HepG2 (cell line): ENCODE measurements at regions not wholly inside any gene's neighbourhood (a gene's known extent, or its start where the extent isn't known, plus 50 kb on each side); places are given as distances from the start of the nearest gene placed in this dataset.

ENCODE experiments used
- ATAC-seq: fragments of 200-7000 bp; cut with Tn5 transposase; 3 replicates; pipeline ENCODE4 v1.9.1; 2020; ENCODE audit warnings: mild to moderate bottlenecking, moderate library complexity
- BruUV-seq: library from RNA; stranded (reverse); fragments of 400-500 nt; replicated peaks from 2 replicates; lab custom pipeline; 2021; lab: Mats Ljungman, UMichigan
- CTCF ChIA-PET: fragments of 300-600 bp; formaldehyde crosslinking; extraction: SDS; loops from one replicate; lab custom pipeline; 2021; ENCODE audit warnings: low total read pairs, inconsistent platforms, low intra/inter-chr PET ratio; lab: Yijun Ruan, JAX
- POLR2A ChIA-PET: fragments of 350-600 bp; sonication (Branson Sonifier 250); formaldehyde crosslinking; loops from one replicate; lab custom pipeline; 2020; ENCODE audit warnings: antibody characterized with exemption, inconsistent platforms; lab: Yijun Ruan, JAX
- DNase-seq: peaks from one replicate; pipeline ENCODE4 v3.0.0-alpha.2; 2015; ENCODE audit warnings: low spot score
- FAIRE-seq: peaks from 3 replicates; lab custom pipeline; 2011; peaks lifted over from hg19 to GRCh38; lab: Jason Lieb, UNC
- H2AFZ ChIP-seq: one replicate; pipeline ENCODE4 v1.6.1; 2011; ENCODE audit warnings: low read length, inconsistent platforms
- H3K27ac ChIP-seq: fragments of 300-600 bp; 3 replicates; pipeline ENCODE4 v1.8.0; 2011; ENCODE audit warnings: mixed run types, mild to moderate bottlenecking, mixed read lengths, low read length, inconsistent platforms; ENCODE audit not compliant: insufficient read depth; ENCODE audit errors: extremely low read length
- H3K27me3 ChIP-seq, 2 experiments: fragments of 200-600 bp in 1 of 2; 2 replicates in 1 of 2; 3 replicates in 1 of 2; pipeline versions ENCODE4 v1.6.0 to v1.8.0; 2011; ENCODE audit warnings: low read length in 2 of 2, mild to moderate bottlenecking in 2 of 2, moderate library complexity in 2 of 2, inconsistent platforms in 1 of 2; ENCODE audit not compliant: insufficient read depth in 2 of 2, control insufficient read depth in 1 of 2
- H3K36me3 ChIP-seq, 2 experiments: fragments of 200-600 bp in 1 of 2; replicated peaks in 1 of 2; 2 replicates in 1 of 2; 3 replicates in 1 of 2; pipeline versions ENCODE4 v1.5.1 to v1.8.0; 2011; ENCODE audit warnings: low read length in 2 of 2, inconsistent platforms in 1 of 2; ENCODE audit not compliant: insufficient read depth in 2 of 2, control insufficient read depth in 1 of 2
- H3K4me1 ChIP-seq: 2 replicates; pipeline ENCODE4 v1.5.1; 2012; ENCODE audit warnings: low read length, inconsistent platforms; ENCODE audit not compliant: insufficient read depth
- H3K4me2 ChIP-seq: 2 replicates; pipeline ENCODE4 v1.6.0; 2011; ENCODE audit warnings: low read depth, low read length, inconsistent platforms
- H3K4me3 ChIP-seq, 3 experiments: fragments of 200-600 bp in 1 of 3; sonication (generic), shearing (Covaris generic) in 1 of 3; replicated peaks in 1 of 3; 2 replicates each; pipeline ENCODE4 v1.5.1; 2011 to 2016; ENCODE audit warnings: low read length in 3 of 3, inconsistent platforms in 2 of 3, low read depth in 2 of 3, mild to moderate bottlenecking in 2 of 3, control low read depth in 1 of 3, mixed read lengths in 1 of 3; ENCODE audit not compliant: insufficient read depth in 1 of 3
- H3K79me2 ChIP-seq: one replicate; pipeline ENCODE4 v1.6.1; 2011; ENCODE audit warnings: low read length, inconsistent platforms; ENCODE audit not compliant: insufficient read depth
- H3K9ac ChIP-seq: 2 replicates; pipeline ENCODE4 v1.6.0; 2011; ENCODE audit warnings: mild to moderate bottlenecking, low read depth, low read length, inconsistent platforms; ENCODE audit not compliant: insufficient read depth
- H3K9me3 ChIP-seq: 2 replicates; pipeline ENCODE4 v1.5.1; 2012; ENCODE audit warnings: mild to moderate bottlenecking, low read length
- H4K20me1 ChIP-seq: 2 replicates; pipeline ENCODE4 v1.6.0; 2011; ENCODE audit warnings: inconsistent platforms, mild to moderate bottlenecking, low read length, moderate library complexity; ENCODE audit not compliant: insufficient read depth
- AGO2 ChIP-seq: fragments of 200-400 bp; formaldehyde crosslinking; optimal IDR thresholded peaks from 2 replicates; pipeline ENCODE3; 2017; ENCODE audit warnings: mild to moderate bottlenecking, low read depth, low read length, moderate library complexity
- ATF4 ChIP-seq, 2 experiments: fragments of 450-650 bp in 1 of 2; sonication (generic) in 1 of 2; formaldehyde crosslinking; IDR thresholded peaks; 2 replicates each; pipeline versions ENCODE4 v1.5.0 to v1.8.0; 2020 to 2022; ENCODE audit warnings: mild to moderate bottlenecking in 1 of 2, missing genetic modification reagents in 1 of 2
- HNRNPUL1 ChIP-seq: fragments of 200-400 bp; formaldehyde crosslinking; IDR thresholded peaks from 2 replicates; pipeline ENCODE4 v1.6.1; 2017; ENCODE audit warnings: low read depth, mild to moderate bottlenecking, low read length, moderate library complexity
- KAT2B ChIP-seq: fragments of 150-350 bp; IDR thresholded peaks from 2 replicates; pipeline ENCODE4 v1.6.1; 2014; ENCODE audit warnings: low read depth, low read length, borderline replicate concordance
- PITX1 ChIP-seq: sonication (generic); formaldehyde crosslinking; IDR thresholded peaks from 2 replicates; pipeline ENCODE4 v1.5.1; 2020; ENCODE audit warnings: mild to moderate bottlenecking, missing genetic modification reagents
- SIN3B ChIP-seq: fragments of 150-350 bp; IDR thresholded peaks from 2 replicates; pipeline ENCODE4 v1.6.1; 2014; ENCODE audit warnings: low read length
- SNAI1 ChIP-seq: sonication (generic); formaldehyde crosslinking; IDR thresholded peaks from 2 replicates; pipeline ENCODE4 v1.5.0; 2020; ENCODE audit warnings: mild to moderate bottlenecking, missing genetic modification reagents, borderline replicate concordance
- TBX3 ChIP-seq: fragments of 450-650 bp; IDR thresholded peaks from 2 replicates; pipeline ENCODE4 v1.6.1; 2017; ENCODE audit warnings: antibody characterized with exemption, mild to moderate bottlenecking, inconsistent platforms, borderline replicate concordance
- ZFP36 ChIP-seq: fragments of 150-350 bp; IDR thresholded peaks from 2 replicates; pipeline ENCODE4 v1.6.1; 2018; ENCODE audit warnings: borderline replicate concordance, low read length, low read depth; ENCODE audit not compliant: partially characterized antibody
- ZNF280B ChIP-seq: sonication (generic); formaldehyde crosslinking; IDR thresholded peaks from 2 replicates; pipeline ENCODE4 v1.5.0; 2020; ENCODE audit warnings: missing genetic modification reagents, mild to moderate bottlenecking, borderline replicate concordance
- ZNF577 ChIP-seq: sonication (generic); formaldehyde crosslinking; IDR thresholded peaks from 2 replicates; pipeline ENCODE4 v1.4.0; 2020; ENCODE audit warnings: mild to moderate bottlenecking, low read depth, missing genetic modification reagents, borderline replicate concordance
- ZNF619 ChIP-seq: sonication (generic); formaldehyde crosslinking; IDR thresholded peaks from 2 replicates; pipeline ENCODE4 v1.4.0; 2020; ENCODE audit warnings: mild to moderate bottlenecking, missing genetic modification reagents
- ZNF75D ChIP-seq: sonication (generic); formaldehyde crosslinking; IDR thresholded peaks from 2 replicates; pipeline ENCODE4 v1.8.1; 2023; ENCODE audit warnings: missing genetic modification reagents, mild to moderate bottlenecking, borderline replicate concordance
- WGBS: methylation state at CpG from one replicate; pipeline ENCODE4 v1.1.6; 2017; ENCODE audit warnings: low lambda C conversion rate; 5-methylcytosine and 5-hydroxymethylcytosine counted together
- in situ Hi-C: cut with HindIII; loops from 2 replicates; pipeline ENCODE4 v1.10.0; 2017; ENCODE audit warnings: low pct_unique_long_range_greater_than_20kb; ENCODE audit not compliant: extremely low pct_ligation_motif_present
- intact Hi-C: fragments of 100-400 bp; cut with micrococcal nuclease; formaldehyde crosslinking; loops from one replicate; pipeline ENCODE4 v1.10.0; 2022; ENCODE audit not compliant: unreplicated experiment
- TF ChIP-seq, protein P1 (sequence below): IDR thresholded peaks from 2 replicates; pipeline ENCODE4 v1.6.1; 2018; ENCODE audit warnings: missing genetic modification reagents
- TF ChIP-seq, protein P2 (sequence below): sonication (generic); formaldehyde crosslinking; conservative IDR thresholded peaks from 2 replicates; pipeline ENCODE4 v1.8.1; 2023; ENCODE audit warnings: missing genetic modification reagents

DNA sequence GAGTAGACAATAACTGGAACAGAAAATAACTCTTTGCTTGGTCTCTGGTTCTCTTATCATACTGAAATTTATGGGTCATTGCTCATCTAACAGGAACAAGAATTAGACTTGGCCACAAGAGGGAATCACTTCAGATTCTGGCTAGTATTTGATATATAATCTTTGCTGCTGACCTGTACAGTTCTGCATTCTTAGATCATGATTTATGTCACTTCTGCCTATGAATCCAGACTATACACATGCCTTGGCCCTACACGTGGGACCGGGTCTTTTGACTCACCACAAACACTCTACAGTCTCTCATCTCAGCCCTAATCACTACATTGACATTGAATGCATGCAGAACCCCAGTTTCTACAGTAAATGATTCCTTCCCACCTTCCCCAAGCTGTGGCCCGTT lies 162.5 kb upstream of the SOX2 start:
- in situ Hi-C loops (no loop called here), intact Hi-C loops (no loop called here)
- Histone ChIP-seq H3K9ac (no peak overlapping the region), H3K4me2 (no peak overlapping the region), H2AFZ (no peak overlapping the region), H3K4me3 (no peak overlapping the region), H3K79me2 (no peaks in the 10 kb centered on the region), H3K27me3 (no peaks in the 10 kb centered on the region), H3K27ac (no peak overlapping the region), H3K36me3 (no peaks in the 10 kb centered on the region), H3K9me3 (no peaks in the 10 kb centered on the region), H4K20me1 (no peaks in the 10 kb centered on the region), H3K4me1 (no peaks in the 10 kb centered on the region)
- 0% methylated on average over 3 of the region's 3 CpGs for WGBS
- CTCF ChIA-PET, result no interaction called here
- POLR2A ChIA-PET, result no interaction called here
- TF ChIP-seq AGO2, result no peak
- TF ChIP-seq ZNF75D (CRISPR knock-in tag), result no peak
- no peak for TF ChIP-seq PITX1 (CRISPR knock-in tag)
- TF ChIP-seq ATF4 (CRISPR knock-in tag; IDR thresholded peaks at IDR 0.05), result no peak
- DNase-seq (no peak), FAIRE-seq (no peak), ATAC-seq (no peak)
- BruUV-seq, result no TSS peak

DNA sequence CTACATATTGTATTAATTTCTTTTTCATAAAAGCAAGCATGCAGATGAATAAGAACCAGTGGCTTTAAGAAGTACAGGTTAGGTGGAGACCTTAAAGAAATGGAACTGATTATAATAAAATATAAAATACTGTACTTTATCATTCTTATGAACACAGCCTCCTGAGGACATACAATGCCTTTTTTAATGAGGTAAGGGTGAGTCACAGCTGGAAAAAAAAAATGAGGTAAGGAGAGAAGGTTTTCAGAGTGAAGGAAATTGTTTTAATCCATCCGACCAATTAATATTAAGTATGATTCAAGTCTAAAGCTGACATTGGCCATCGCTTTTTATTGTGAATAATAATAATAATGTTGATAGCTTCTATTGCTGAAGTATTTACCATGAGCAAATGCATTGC lies 170.3 kb upstream of the SOX2 start:
- no peaks in the 10 kb centered on the region for H4K20me1 ChIP-seq
- H2AFZ ChIP-seq, result no peak overlapping the region
- H3K9ac ChIP-seq, result no peak overlapping the region
- no peak overlapping the region for H3K4me3 ChIP-seq
- no peak for ATAC-seq
- H3K36me3 ChIP-seq, result no peaks in the 10 kb centered on the region
- no TSS peak for BruUV-seq
- no peak for FAIRE-seq
- no peaks in the 10 kb centered on the region for H3K9me3 ChIP-seq
- 4% methylated on average over 2 of the region's 2 CpGs for WGBS
- no peaks in the 10 kb centered on the region for H3K27me3 ChIP-seq
- no peak overlapping the region for H3K27ac ChIP-seq
- in situ Hi-C loops, result no loop called here
- no peak for DNase-seq
- intact Hi-C loops, result no loop called here
- no peaks in the 10 kb centered on the region for H3K79me2 ChIP-seq
- POLR2A ChIA-PET, result no interaction called here
- no peaks in the 10 kb centered on the region for H3K4me1 ChIP-seq
- no peak overlapping the region for H3K4me2 ChIP-seq
- CTCF ChIA-PET, result no interaction called here
- TF ChIP-seq SIN3B, result no peak
- TF ChIP-seq, protein P1, sequence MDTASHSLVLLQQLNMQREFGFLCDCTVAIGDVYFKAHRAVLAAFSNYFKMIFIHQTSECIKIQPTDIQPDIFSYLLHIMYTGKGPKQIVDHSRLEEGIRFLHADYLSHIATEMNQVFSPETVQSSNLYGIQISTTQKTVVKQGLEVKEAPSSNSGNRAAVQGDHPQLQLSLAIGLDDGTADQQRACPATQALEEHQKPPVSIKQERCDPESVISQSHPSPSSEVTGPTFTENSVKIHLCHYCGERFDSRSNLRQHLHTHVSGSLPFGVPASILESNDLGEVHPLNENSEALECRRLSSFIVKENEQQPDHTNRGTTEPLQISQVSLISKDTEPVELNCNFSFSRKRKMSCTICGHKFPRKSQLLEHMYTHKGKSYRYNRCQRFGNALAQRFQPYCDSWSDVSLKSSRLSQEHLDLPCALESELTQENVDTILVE, result no peak
- TF ChIP-seq ZNF619 (CRISPR knock-in tag), result no peak
- no peak for TF ChIP-seq TBX3
- TF ChIP-seq, protein P2, sequence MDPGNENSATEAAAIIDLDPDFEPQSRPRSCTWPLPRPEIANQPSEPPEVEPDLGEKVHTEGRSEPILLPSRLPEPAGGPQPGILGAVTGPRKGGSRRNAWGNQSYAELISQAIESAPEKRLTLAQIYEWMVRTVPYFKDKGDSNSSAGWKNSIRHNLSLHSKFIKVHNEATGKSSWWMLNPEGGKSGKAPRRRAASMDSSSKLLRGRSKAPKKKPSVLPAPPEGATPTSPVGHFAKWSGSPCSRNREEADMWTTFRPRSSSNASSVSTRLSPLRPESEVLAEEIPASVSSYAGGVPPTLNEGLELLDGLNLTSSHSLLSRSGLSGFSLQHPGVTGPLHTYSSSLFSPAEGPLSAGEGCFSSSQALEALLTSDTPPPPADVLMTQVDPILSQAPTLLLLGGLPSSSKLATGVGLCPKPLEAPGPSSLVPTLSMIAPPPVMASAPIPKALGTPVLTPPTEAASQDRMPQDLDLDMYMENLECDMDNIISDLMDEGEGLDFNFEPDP (CRISPR knock-in tag), result no peak
- TF ChIP-seq KAT2B, result no peak
- TF ChIP-seq ZFP36, result no peak
- TF ChIP-seq SNAI1 (CRISPR knock-in tag), result no peak
- no peak for TF ChIP-seq HNRNPUL1
- TF ChIP-seq ZNF577 (CRISPR knock-in tag), result no peak
- no peak for TF ChIP-seq ZNF280B (CRISPR knock-in tag)
